ENCODE measurements at regions not wholly inside any gene's neighbourhood (a gene's known extent, or its start where the extent isn't known, plus 50 kb on each side); places are given as distances from the start of the nearest gene placed in this dataset.

- H3K79me2 ChIP-seq (ENCODE audit: control insufficient read depth, insufficient read depth, low read length): no peaks in the 10 kb centered on the region
- no peak overlapping the region for H3K9ac ChIP-seq (ENCODE audit: control insufficient read depth, insufficient read depth, low read length)
- H3K4me3 ChIP-seq: no peak overlapping the region
- ChIA-PET POLR2A (no interaction called here), SMC1A (ENCODE audit: uncharacterized antibody, unreplicated experiment) (no interaction called here), CTCF (no interaction called here), RAD21 (ENCODE audit: unreplicated experiment) (no interaction called here)
- in situ Hi-C loops (cut with MboI): no loop called here
- H2AFZ ChIP-seq (ENCODE audit: control insufficient read depth, low read depth, low read length): no peak overlapping the region
- no peak overlapping the region for H3K27ac ChIP-seq (ENCODE audit: control insufficient read depth, insufficient read depth)
- H3K4me2 ChIP-seq (ENCODE audit: control insufficient read depth, insufficient read depth): no peak overlapping the region
- no peaks in the 10 kb centered on the region for H3K4me1 ChIP-seq (ENCODE audit: control insufficient read depth, insufficient read depth, low read length)
- FAIRE-seq: no peak
- peaks cover 0 to 2% of the 10 kb centered on the region in 2 experiments; a peak in 3 of 4 replicates for H3K27me3 ChIP-seq (replicated peaks in 1 of 2; ENCODE audit: control insufficient read depth in 2 of 2, insufficient read depth in 2 of 2, low read length in 1 of 2)
- no peaks in the 10 kb centered on the region for H4K20me1 ChIP-seq (ENCODE audit: control insufficient read depth, insufficient read depth)
- no peak for TF ChIP-seq RCOR1 (conservative IDR thresholded peaks at IDR 0.05; ENCODE audit: low read depth, low read length)
- no peak for TF ChIP-seq POU2F2 (IDR thresholded peaks at IDR 0.05; ENCODE audit: borderline replicate concordance, low read depth, low read length)
- no peak for TF ChIP-seq KLF5 (IDR thresholded peaks at IDR 0.05; ENCODE audit: partially characterized antibody)
- no peak for TF ChIP-seq PML (IDR thresholded peaks at IDR 0.05; ENCODE audit: low read length)
- TF ChIP-seq ZSCAN29 (IDR thresholded peaks at IDR 0.05): no peak
- no peak for DNase-seq (ENCODE audit: low read depth, low spot score)
- H3K36me3 ChIP-seq (ENCODE audit: control insufficient read depth in 2 of 2, insufficient read depth in 2 of 2, low read length in 1 of 2): no peaks in the 10 kb centered on the region
- 0% methylated on average over 4 of the region's 4 CpGs for WGBS (ENCODE audit: insufficient coverage, insufficient replicate concordance, low lambda C conversion rate, missing lambda C conversion rate)
- no peak for ATAC-seq
- BruUV-seq (replicated peaks): no TSS peak
- no peaks in the 10 kb centered on the region for H3K9me3 ChIP-seq (replicated peaks; ENCODE audit: control insufficient read depth, insufficient read depth, low read length)
- intact Hi-C loops (cut with micrococcal nuclease; ENCODE audit: unreplicated experiment): no loop called here
Measured at GRCh38 chr2:2681085-2681484, 350.0 kb upstream of the MYT1L start.

GRCh38 chr2:2674831-2675230 lies 343.8 kb upstream of the MYT1L start:
- ChIA-PET CTCF (no interaction called here), SMC1A (ENCODE audit: uncharacterized antibody, unreplicated experiment) (no interaction called here), POLR2A (no interaction called here), RAD21 (ENCODE audit: unreplicated experiment) (no interaction called here)
- no peak for FAIRE-seq
- no peak overlapping the region for H3K4me2 ChIP-seq (ENCODE audit: control insufficient read depth, insufficient read depth)
- H3K27ac ChIP-seq (ENCODE audit: control insufficient read depth, insufficient read depth): no peak overlapping the region
- BruUV-seq (replicated peaks): no TSS peak
- H3K4me1 ChIP-seq (ENCODE audit: control insufficient read depth, insufficient read depth, low read length): no peaks in the 10 kb centered on the region
- ATAC-seq: no peak
- in situ Hi-C loops (cut with MboI): no loop called here
- H3K36me3 ChIP-seq (ENCODE audit: control insufficient read depth in 2 of 2, insufficient read depth in 2 of 2, low read length in 1 of 2): no peaks in the 10 kb centered on the region
- no peak for DNase-seq (ENCODE audit: low read depth, low spot score)
- no peaks in the 10 kb centered on the region for H3K79me2 ChIP-seq (ENCODE audit: control insufficient read depth, insufficient read depth, low read length)
- no peak overlapping the region for H3K4me3 ChIP-seq
- no peak overlapping the region for H3K9ac ChIP-seq (ENCODE audit: control insufficient read depth, insufficient read depth, low read length)
- no peaks in the 10 kb centered on the region for H3K9me3 ChIP-seq (replicated peaks; ENCODE audit: control insufficient read depth, insufficient read depth, low read length)
- no peaks in the 10 kb centered on the region; a peak in 1 of 4 replicates for H3K27me3 ChIP-seq (replicated peaks in 1 of 2; ENCODE audit: control insufficient read depth in 2 of 2, insufficient read depth in 2 of 2, low read length in 1 of 2)
- H4K20me1 ChIP-seq (ENCODE audit: control insufficient read depth, insufficient read depth): no peaks in the 10 kb centered on the region
- no peak overlapping the region for H2AFZ ChIP-seq (ENCODE audit: control insufficient read depth, low read depth, low read length)
- 28% methylated on average over 6 of the region's 6 CpGs for WGBS (ENCODE audit: insufficient coverage, insufficient replicate concordance, low lambda C conversion rate, missing lambda C conversion rate)
- intact Hi-C loops (cut with micrococcal nuclease; ENCODE audit: unreplicated experiment): loop anchor here (2.0 kb wide), 1 partner anchor 34 kb away; no protein-coding TSS in a partner anchor
- TF ChIP-seq HDAC2 (IDR thresholded peaks at IDR 0.05) (no peak), BACH1 (IDR thresholded peaks at IDR 0.05; ENCODE audit: borderline replicate concordance) (no peak), BCL3 (IDR thresholded peaks at IDR 0.05; ENCODE audit: borderline replicate concordance, insufficient read depth, low read depth, low read length, poor library complexity, severe bottlenecking) (no peak), RAD51 (IDR thresholded peaks at IDR 0.05) (no peak), FOXM1 (IDR thresholded peaks at IDR 0.05; ENCODE audit: low read depth, low read length) (no peak), ZNF622 (IDR thresholded peaks at IDR 0.05) (no peak), MEF2B (IDR thresholded peaks at IDR 0.05; ENCODE audit: partially characterized antibody, poor library complexity, severe bottlenecking) (no peak), IRF4 (IDR thresholded peaks at IDR 0.05; ENCODE audit: low read depth, low read length) (no peak), FOXK2 (IDR thresholded peaks at IDR 0.05) (no peak), NBN (IDR thresholded peaks at IDR 0.05) (no peak), GABPA (IDR thresholded peaks at IDR 0.05; ENCODE audit: low read depth) (no peak), POLR2AphosphoS5 (IDR thresholded peaks at IDR 0.05; ENCODE audit: low read length) (no peak), BCLAF1 (IDR thresholded peaks at IDR 0.05) (no peak)

All from GM12878 (cell line).